K562 (cell line): ENCODE measurements at regions not wholly inside any gene's neighbourhood (a gene's known extent, or its start where the extent isn't known, plus 50 kb on each side); places are given as distances from the start of the nearest gene placed in this dataset.

ENCODE experiments used
- ATAC-seq: fragments of 200-7000 bp; cut with Tn5 transposase; 3 replicates; pipeline ENCODE4 v1.9.1; 2020; ENCODE audit warnings: moderate library complexity
- BruUV-seq: library from RNA; stranded (reverse); fragments of 400-500 nt; replicated peaks from 2 replicates; lab custom pipeline; 2021; lab: Mats Ljungman, UMichigan
- CTCF ChIA-PET: fragments of 300-600 bp; formaldehyde crosslinking; extraction: SDS; loops from one replicate; lab custom pipeline; 2021; ENCODE audit warnings: low intra/inter-chr PET ratio; lab: Yijun Ruan, JAX
- POLR2A ChIA-PET: fragments of 300-600, 350-650 bp; sonication (Branson Sonifier 250); formaldehyde crosslinking; extraction: SDS; loops from one replicate; lab custom pipeline; 2021; ENCODE audit warnings: antibody characterized with exemption, inconsistent platforms; lab: Yijun Ruan, JAX
- DNase-seq, 4 experiments: peaks; one replicate each; pipeline versions ENCODE4 v3.0.0 to v3.0.0-alpha.2; 2011 to 2018; ENCODE audit warnings: low spot score in 3 of 4, mixed read lengths in 3 of 4; ENCODE audit errors: extremely low read depth in 1 of 4
- FAIRE-seq: peaks from 2 replicates; lab custom pipeline; 2011; peaks lifted over from hg19 to GRCh38; lab: Jason Lieb, UNC
- H2AFZ ChIP-seq: 2 replicates; pipeline ENCODE4 v1.6.0; 2011; ENCODE audit warnings: low read depth, low read length, control low read depth, inconsistent platforms
- H3K27ac ChIP-seq: fragments of 200-600 bp; 3 replicates; pipeline ENCODE4 v1.8.0; 2011; ENCODE audit warnings: low read depth, mild to moderate bottlenecking, control low read depth, inconsistent platforms, low read length, moderate library complexity, mixed read lengths; ENCODE audit errors: extremely low read depth
- H3K27me3 ChIP-seq, 2 experiments: fragments of 300-600 bp in 1 of 2; 2 replicates in 1 of 2; 3 replicates in 1 of 2; pipeline versions ENCODE4 v1.6.0 to v1.8.0; 2011; ENCODE audit warnings: inconsistent platforms in 2 of 2, low read length in 2 of 2, mild to moderate bottlenecking in 1 of 2, mixed read lengths in 1 of 2, moderate library complexity in 1 of 2; ENCODE audit not compliant: control insufficient read depth in 2 of 2, insufficient read depth in 2 of 2
- H3K36me3 ChIP-seq: fragments of 300-600 bp; 3 replicates; pipeline ENCODE4 v1.8.0; 2011; ENCODE audit warnings: mild to moderate bottlenecking, low read length, inconsistent platforms; ENCODE audit not compliant: control insufficient read depth, insufficient read depth
- H3K4me1 ChIP-seq, 2 experiments: fragments of 200-600 bp in 1 of 2; replicated peaks in 1 of 2; 2 replicates in 1 of 2; 3 replicates in 1 of 2; pipeline versions ENCODE4 v1.5.1 to v1.8.0; 2011; ENCODE audit warnings: inconsistent platforms in 2 of 2, low read length in 2 of 2, mild to moderate bottlenecking in 1 of 2, mixed read lengths in 1 of 2, moderate library complexity in 1 of 2; ENCODE audit not compliant: control insufficient read depth in 2 of 2, insufficient read depth in 2 of 2
- H3K4me2 ChIP-seq: 2 replicates; pipeline ENCODE4 v1.6.1; 2011; ENCODE audit warnings: low read length, control low read depth, inconsistent platforms, mixed read lengths; ENCODE audit not compliant: insufficient read depth
- H3K4me3 ChIP-seq: fragments of 200-600 bp; sonication (generic), shearing (Covaris generic); 2 replicates; pipeline ENCODE4 v1.5.1; 2016; ENCODE audit warnings: control low read depth, inconsistent platforms
- H3K79me2 ChIP-seq: fragments of 200-600 bp; 3 replicates; pipeline ENCODE4 v1.8.0; 2011; ENCODE audit warnings: low read length, inconsistent platforms; ENCODE audit not compliant: control insufficient read depth, insufficient read depth
- H3K9ac ChIP-seq, 2 experiments: 2 replicates each; pipeline versions ENCODE4 v1.6.0 to v1.6.1; 2011; ENCODE audit warnings: low read depth in 2 of 2, low read length in 2 of 2, control low read depth in 1 of 2, inconsistent platforms in 1 of 2, mild to moderate bottlenecking in 1 of 2, mixed read lengths in 1 of 2; ENCODE audit not compliant: insufficient read depth in 1 of 2
- H3K9me1 ChIP-seq: one replicate; pipeline ENCODE4 v1.6.0; 2011; ENCODE audit warnings: inconsistent platforms, mild to moderate bottlenecking, low read length, moderate library complexity; ENCODE audit not compliant: control insufficient read depth, insufficient read depth
- H3K9me3 ChIP-seq: replicated peaks from 2 replicates; pipeline ENCODE4 v1.5.1; 2011; ENCODE audit warnings: low read depth, low read length, inconsistent platforms; ENCODE audit not compliant: control insufficient read depth, insufficient read depth
- H4K20me1 ChIP-seq: replicated peaks from 2 replicates; pipeline ENCODE4 v1.6.1; 2011; ENCODE audit warnings: low read length, inconsistent platforms, mixed read lengths; ENCODE audit not compliant: control insufficient read depth, insufficient read depth
- CBFA2T3 ChIP-seq: fragments of 450-650 bp; IDR thresholded peaks from 2 replicates; pipeline ENCODE4 v1.6.1; 2017
- SAP30 ChIP-seq: fragments of 200-600 bp; sonication (generic); IDR thresholded peaks from 2 replicates; pipeline ENCODE4 v1.6.1; 2012; ENCODE audit warnings: borderline replicate concordance, low read depth, mild to moderate bottlenecking, moderate library complexity, low read length, control low read depth, inconsistent platforms; ENCODE audit not compliant: insufficient read depth, poor library complexity, severe bottlenecking
- TCF3 ChIP-seq: sonication (generic); formaldehyde crosslinking; IDR thresholded peaks from 2 replicates; pipeline ENCODE4 v1.4.0; 2020; ENCODE audit warnings: mild to moderate bottlenecking, missing genetic modification reagents
- ZBTB9 ChIP-seq: fragments of 450-650 bp; formaldehyde crosslinking; IDR thresholded peaks from 2 replicates; pipeline ENCODE4 v1.4.0; 2020; ENCODE audit warnings: mild to moderate bottlenecking, moderate library complexity
- WGBS: fragments of 100-300 bp; shearing (Covaris generic); methylation state at CpG from one replicate; pipeline ENCODE4 v1.1.6; 2016; ENCODE audit warnings: low coverage, mixed read lengths; ENCODE audit not compliant: insufficient coverage; ENCODE audit errors: missing lambda C conversion rate; 5-methylcytosine and 5-hydroxymethylcytosine counted together
- in situ Hi-C: fragments of 300-500 bp; cut with MboI; formaldehyde crosslinking; loops from 4 replicates; pipeline ENCODE4 v1.15.0; 2018; ENCODE audit warnings: inconsistent platforms, mixed read lengths
- intact Hi-C: fragments of 100-400 bp; cut with micrococcal nuclease; formaldehyde crosslinking; loops from 2 replicates; pipeline ENCODE4 v1.14.2; 2022

- POLR2A ChIA-PET = no interaction called here
- Histone ChIP-seq H3K4me1 (peaks cover 0 to 4% of the 10 kb centered on the region in 2 experiments; a peak in 2 of 5 replicates), H3K27me3 (no peaks in the 10 kb centered on the region), H3K9me3 (no peaks in the 10 kb centered on the region), H3K4me2 (no peak overlapping the region), H3K9ac (no peak overlapping the region), H2AFZ (peak overlapping the region; percentile 44; the same call in 1 of the 2 replicates), H3K9me1 (no peaks in the 10 kb centered on the region), H3K79me2 (no peaks in the 10 kb centered on the region), H3K4me3 (no peak overlapping the region), H3K27ac (no peak overlapping the region), H4K20me1 (no peaks in the 10 kb centered on the region), H3K36me3 (no peaks in the 10 kb centered on the region)
- TF ChIP-seq CBFA2T3 = peak; percentile 46; the same call in 1 of the 2 replicates
- no peak for TF ChIP-seq SAP30
- TF ChIP-seq ZBTB9 (CRISPR knock-in tag) = no peak
- peak; percentile 37 for TF ChIP-seq TCF3 (CRISPR knock-in tag)
- BruUV-seq = no TSS peak
- ATAC-seq = no peak
- DNase-seq = no peak
- in situ Hi-C loops = no loop called here
- intact Hi-C loops = no loop called here
- no peak for FAIRE-seq
- 10% methylated on average over 4 of the region's 4 CpGs for WGBS
- CTCF ChIA-PET = no interaction called here
Measured at GRCh38 chr3:106197532-106198194, 328.9 kb upstream of the CBLB start.
